Embryonic facial prominence (tissue), 1 donor: ENCODE measurements at regions not wholly inside any gene's neighbourhood (a gene's known extent, or its start where the extent isn't known, plus 50 kb on each side); places are given as distances from the start of the nearest gene placed in this dataset.
"Not testable (repeated sequence)": the region's sequence is repeated elsewhere in the genome, so short reads cannot be mapped to it uniquely, and the experiment has no call there.

Experiments used
- DNase-seq: peaks from one replicate; pipeline ENCODE4 v3.0.0-alpha.2; 2016; ENCODE audit errors: extremely low spot score

GRCh38 chr6:74057326-74057725, 361.3 kb downstream of the CD109 start:
- no peak for DNase-seq

- DNase-seq = no peak
Observed at GRCh38 chr6:74054190-74054589, 358.2 kb downstream of the CD109 start.

- no peak for DNase-seq
Observed at GRCh38 chr6:74050921-74051320, 354.9 kb downstream of the CD109 start.

- no peak for DNase-seq
Observed at GRCh38 chr6:74048387-74048786, 352.4 kb downstream of the CD109 start.

GRCh38 chr6:74044417-74045096, 348.6 kb downstream of the CD109 start:
- DNase-seq = no peak

GRCh38 chr6:74041420-74041819, 345.4 kb downstream of the CD109 start:
- DNase-seq = no peak

GRCh38 chr6:74018825-74019224, 322.8 kb downstream of the CD109 start:
- DNase-seq = no peak

GRCh38 chr6:74015427-74015826, 319.4 kb downstream of the CD109 start:
- DNase-seq = no peak

- DNase-seq = no peak
Observed at GRCh38 chr6:74000666-74001490, 304.9 kb downstream of the CD109 start.

- DNase-seq = not testable (repeated sequence)
Observed at GRCh38 chr6:73990609-73991238, 294.7 kb downstream of the CD109 start.

- DNase-seq = no peak
Observed at GRCh38 chr6:73989428-73989827, 293.4 kb downstream of the CD109 start.

- no peak for DNase-seq
Observed at GRCh38 chr6:73985891-73986290, 289.9 kb downstream of the CD109 start.

GRCh38 chr6:73984571-73985210, 288.7 kb downstream of the CD109 start:
- DNase-seq = no peak

- no peak for DNase-seq
Observed at GRCh38 chr6:73983367-73983766, 287.4 kb downstream of the CD109 start.

GRCh38 chr6:73980096-73980495, 284.1 kb downstream of the CD109 start:
- no peak for DNase-seq

GRCh38 chr6:73978330-73978729, 282.3 kb downstream of the CD109 start:
- no peak for DNase-seq

GRCh38 chr6:73972518-73972917, 276.5 kb downstream of the CD109 start:
- DNase-seq = not testable (repeated sequence)

- DNase-seq = no peak
Observed at GRCh38 chr6:73969971-73970970, 274.3 kb downstream of the CD109 start.

- DNase-seq = no peak
Observed at GRCh38 chr6:73968221-73968757, 272.3 kb downstream of the CD109 start.

GRCh38 chr6:73965539-73966029, 269.6 kb downstream of the CD109 start:
- DNase-seq = no peak
